Fibroblast of lung (primary cell): ENCODE measurements at regions not wholly inside any gene's neighbourhood (a gene's known extent, or its start where the extent isn't known, plus 50 kb on each side); places are given as distances from the start of the nearest gene placed in this dataset.
A peak's percentile ranks its signal among the peaks of the same experiment; 100 is the strongest.

Experiments
- DNase-seq, 2 donors: peaks; one replicate each; pipeline versions ENCODE4 v3.0.0 to v3.0.0-alpha.2; 2010; ENCODE audit warnings: low read depth in 2 of 2
- H2AFZ ChIP-seq: 2 replicates; pipeline ENCODE4 v1.5.1; 2012; ENCODE audit warnings: low read length, control low read depth, inconsistent platforms
- H3K27ac ChIP-seq: 2 replicates; pipeline ENCODE4 v1.5.1; 2011; ENCODE audit warnings: low read length, control low read depth; ENCODE audit not compliant: insufficient read depth
- H3K27me3 ChIP-seq: 2 replicates; pipeline ENCODE4 v1.5.1; 2011; ENCODE audit warnings: mild to moderate bottlenecking, low read length; ENCODE audit not compliant: control insufficient read depth, insufficient read depth
- H3K36me3 ChIP-seq: 2 replicates; pipeline ENCODE4 v1.5.1; 2011; ENCODE audit warnings: low read length; ENCODE audit not compliant: control insufficient read depth, insufficient read depth
- H3K4me1 ChIP-seq: 2 replicates; pipeline ENCODE4 v1.5.1; 2011; ENCODE audit warnings: low read length; ENCODE audit not compliant: control insufficient read depth, insufficient read depth; ENCODE audit errors: extremely low read depth
- H3K4me2 ChIP-seq: 2 replicates; pipeline ENCODE4 v1.5.1; 2011; ENCODE audit warnings: low read length, control low read depth; ENCODE audit not compliant: insufficient read depth; ENCODE audit errors: extremely low read depth
- H3K4me3 ChIP-seq, 4 experiments: fragments of 200-600 bp in 1 of 4; sonication (generic) in 1 of 4; replicated peaks in 1 of 4; 2 replicates each; pipeline ENCODE4 v1.5.1; 2011 to 2016; ENCODE audit warnings: low read length in 4 of 4, low read depth in 3 of 4, mild to moderate bottlenecking in 3 of 4, control low read depth in 2 of 4, inconsistent platforms in 1 of 4, mixed read lengths in 1 of 4; ENCODE audit not compliant: insufficient read depth in 1 of 4; ENCODE audit errors: control extremely low read depth in 1 of 4
- H3K79me2 ChIP-seq: 2 replicates; pipeline ENCODE4 v1.5.1; 2012; ENCODE audit warnings: mild to moderate bottlenecking, low read length, inconsistent platforms; ENCODE audit not compliant: control insufficient read depth, insufficient read depth
- H3K9ac ChIP-seq: 2 replicates; pipeline ENCODE4 v1.5.1; 2011; ENCODE audit warnings: mild to moderate bottlenecking, low read length, control low read depth; ENCODE audit not compliant: insufficient read depth
- H3K9me3 ChIP-seq: 2 replicates; pipeline ENCODE4 v1.5.1; 2012; ENCODE audit warnings: low read depth, low read length; ENCODE audit not compliant: control insufficient read depth, insufficient read depth
- H4K20me1 ChIP-seq: 2 replicates; pipeline ENCODE4 v1.5.1; 2011; ENCODE audit warnings: low read length; ENCODE audit not compliant: control insufficient read depth, insufficient read depth; ENCODE audit errors: extremely low read depth
- EZH2 ChIP-seq: IDR thresholded peaks from 2 replicates; pipeline ENCODE4 v1.5.1; 2012; ENCODE audit warnings: low read length, control low read depth, mild to moderate bottlenecking; ENCODE audit errors: missing control alignments
- TF ChIP-seq, protein P1 (sequence below), 2 donors: IDR thresholded peaks in 1 of 2; conservative IDR thresholded peaks in 1 of 2; 1 replicate in 1 of 2; 2 replicates in 1 of 2; pipeline ENCODE4 v1.5.1; 2011 to 2012; ENCODE audit warnings: low read length in 2 of 2, control low read depth in 1 of 2, inconsistent platforms in 1 of 2, low read depth in 1 of 2, mild to moderate bottlenecking in 1 of 2

DNA sequence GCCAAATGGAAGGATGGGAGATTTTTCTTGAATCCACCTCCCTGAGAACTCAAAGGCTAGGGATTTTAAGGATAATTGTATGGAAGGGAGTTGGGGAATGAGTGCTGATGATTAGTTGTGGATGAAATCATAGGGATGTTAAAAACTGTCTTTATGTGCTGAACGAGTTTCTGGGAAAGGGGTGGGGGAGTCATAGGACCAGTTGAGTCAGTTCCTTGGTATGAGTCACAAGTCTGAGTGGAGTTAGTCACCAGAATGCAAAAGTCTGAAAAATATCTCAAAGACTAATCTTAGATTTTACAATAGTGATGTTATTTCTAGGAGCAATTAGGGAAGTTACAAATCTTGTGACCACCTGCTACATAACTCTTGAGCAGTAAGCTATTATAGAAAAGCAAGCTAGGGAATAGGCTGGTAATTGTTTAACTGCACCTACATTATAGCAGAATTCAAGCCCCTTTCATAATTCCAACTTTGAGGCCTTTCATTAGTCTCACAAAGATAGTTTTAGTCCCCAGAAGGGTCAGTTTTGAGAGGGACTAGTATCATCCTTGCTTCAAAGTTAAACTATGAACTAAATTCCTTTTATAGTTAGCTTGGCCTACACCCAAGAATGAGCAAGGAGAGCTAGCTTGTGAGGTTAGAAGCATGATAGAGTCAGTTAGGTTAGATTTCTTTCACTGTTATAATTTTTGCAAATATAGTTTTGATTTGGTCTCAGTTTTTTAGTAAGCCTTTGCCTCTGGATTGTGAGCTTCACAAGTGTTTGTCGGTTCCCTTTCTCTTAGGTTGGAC is 668.0 kb downstream of the ETS1 start:
- Histone ChIP-seq H3K4me2 (no peak overlapping the region), H2AFZ (no peak overlapping the region), H4K20me1 (no peaks in the 10 kb centered on the region), H3K27ac (peak overlapping the region; percentile 40), H3K79me2 (no peaks in the 10 kb centered on the region), H3K9ac (no peak overlapping the region), H3K27me3 (no peaks in the 10 kb centered on the region), H3K9me3 (no peaks in the 10 kb centered on the region), H3K4me1 (peaks cover 6% of the 10 kb centered on the region), H3K4me3 (no peak overlapping the region), H3K36me3 (no peaks in the 10 kb centered on the region)
- TF ChIP-seq, protein P1, sequence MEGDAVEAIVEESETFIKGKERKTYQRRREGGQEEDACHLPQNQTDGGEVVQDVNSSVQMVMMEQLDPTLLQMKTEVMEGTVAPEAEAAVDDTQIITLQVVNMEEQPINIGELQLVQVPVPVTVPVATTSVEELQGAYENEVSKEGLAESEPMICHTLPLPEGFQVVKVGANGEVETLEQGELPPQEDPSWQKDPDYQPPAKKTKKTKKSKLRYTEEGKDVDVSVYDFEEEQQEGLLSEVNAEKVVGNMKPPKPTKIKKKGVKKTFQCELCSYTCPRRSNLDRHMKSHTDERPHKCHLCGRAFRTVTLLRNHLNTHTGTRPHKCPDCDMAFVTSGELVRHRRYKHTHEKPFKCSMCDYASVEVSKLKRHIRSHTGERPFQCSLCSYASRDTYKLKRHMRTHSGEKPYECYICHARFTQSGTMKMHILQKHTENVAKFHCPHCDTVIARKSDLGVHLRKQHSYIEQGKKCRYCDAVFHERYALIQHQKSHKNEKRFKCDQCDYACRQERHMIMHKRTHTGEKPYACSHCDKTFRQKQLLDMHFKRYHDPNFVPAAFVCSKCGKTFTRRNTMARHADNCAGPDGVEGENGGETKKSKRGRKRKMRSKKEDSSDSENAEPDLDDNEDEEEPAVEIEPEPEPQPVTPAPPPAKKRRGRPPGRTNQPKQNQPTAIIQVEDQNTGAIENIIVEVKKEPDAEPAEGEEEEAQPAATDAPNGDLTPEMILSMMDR (conservative IDR thresholded peaks at IDR 0.05 in 1 of 2, IDR thresholded peaks at IDR 0.05 in 1 of 2; ENCODE audit: low read depth in 1 of 2, low read length in 2 of 2): no peak
- TF ChIP-seq EZH2: no peak
- DNase-seq: peak; percentile 89 to 95

DNA sequence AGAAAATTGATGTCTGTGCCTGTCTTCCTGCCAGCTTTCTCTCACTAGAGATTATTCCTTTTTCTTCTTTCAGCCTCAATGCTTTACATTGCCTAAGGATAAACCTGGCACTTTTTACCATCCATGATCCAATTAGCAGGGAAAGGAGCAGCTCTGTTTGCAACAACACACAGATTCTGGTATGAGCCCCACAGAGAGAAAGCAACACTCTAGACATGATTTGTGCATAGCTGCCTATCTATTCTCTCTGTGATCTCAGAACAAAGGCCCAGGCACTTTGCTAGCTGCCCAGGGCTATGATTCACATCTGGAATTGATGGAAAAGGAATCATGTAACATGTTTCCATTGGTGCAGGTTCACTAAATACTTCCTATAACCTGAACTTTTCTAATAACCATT is 685.0 kb downstream of the ETS1 start:
- no peak overlapping the region for H2AFZ ChIP-seq
- H3K36me3 ChIP-seq: no peaks in the 10 kb centered on the region
- no peak for DNase-seq
- no peak overlapping the region for H3K9ac ChIP-seq
- H3K4me2 ChIP-seq: no peak overlapping the region
- TF ChIP-seq, protein P1 (conservative IDR thresholded peaks at IDR 0.05 in 1 of 2, IDR thresholded peaks at IDR 0.05 in 1 of 2; ENCODE audit: low read depth in 1 of 2, low read length in 2 of 2): no peak
- no peak for TF ChIP-seq EZH2
- H3K27me3 ChIP-seq: no peaks in the 10 kb centered on the region
- no peak overlapping the region for H3K4me3 ChIP-seq
- H4K20me1 ChIP-seq: no peaks in the 10 kb centered on the region
- H3K4me1 ChIP-seq: no peaks in the 10 kb centered on the region
- no peaks in the 10 kb centered on the region for H3K79me2 ChIP-seq
- no peak overlapping the region for H3K27ac ChIP-seq
- H3K9me3 ChIP-seq: no peaks in the 10 kb centered on the region

DNA sequence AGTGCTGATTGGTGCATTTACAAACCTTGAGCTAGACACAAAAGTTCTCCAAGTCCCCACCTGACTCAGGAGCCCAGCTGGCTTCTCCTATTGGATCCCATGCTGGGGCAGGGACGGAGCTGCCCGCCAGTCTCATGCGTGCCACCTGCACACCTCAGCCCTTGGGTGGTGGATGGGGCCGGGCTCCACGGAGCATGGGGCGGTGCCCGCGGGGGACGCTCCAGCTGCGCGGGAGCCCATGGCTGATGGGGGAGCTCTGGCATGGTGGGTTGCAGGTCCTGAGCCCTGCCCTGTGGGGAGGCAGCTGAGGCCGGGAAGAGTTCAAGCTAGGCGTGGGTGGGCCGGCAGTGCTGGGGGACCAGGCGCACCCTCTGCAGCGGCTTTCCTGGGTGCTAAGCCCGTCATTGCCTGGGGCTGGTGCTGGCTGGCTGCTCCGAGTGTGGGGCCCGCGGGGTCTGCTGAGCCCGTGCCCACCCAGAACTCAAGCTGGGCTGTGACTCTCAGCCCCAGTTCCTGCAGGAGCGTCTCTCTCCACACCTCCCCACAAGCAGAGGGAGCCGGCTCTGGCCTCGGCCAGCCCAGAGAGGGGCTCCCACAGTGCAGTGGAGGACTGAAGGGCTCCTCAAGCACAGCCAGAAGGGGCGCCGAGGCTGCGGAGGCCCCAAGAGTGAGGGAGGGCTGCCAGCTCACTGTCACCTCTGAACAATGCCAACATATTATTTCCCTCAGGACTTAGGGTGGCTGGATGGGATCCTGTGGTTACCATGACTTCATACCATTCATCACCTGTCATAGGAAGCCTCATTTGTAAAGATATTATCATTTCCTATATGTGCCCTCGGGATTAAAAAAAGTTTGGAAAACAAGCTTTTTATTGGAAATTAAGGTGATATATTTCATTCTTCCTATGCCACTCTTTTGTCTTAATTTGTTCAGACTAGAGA is 688.7 kb downstream of the ETS1 start:
- Histone ChIP-seq H2AFZ (no peak overlapping the region), H3K36me3 (no peaks in the 10 kb centered on the region), H3K4me3 (no peak overlapping the region), H3K4me2 (no peak overlapping the region), H3K9ac (no peak overlapping the region), H3K9me3 (no peaks in the 10 kb centered on the region), H3K27ac (no peak overlapping the region), H4K20me1 (no peaks in the 10 kb centered on the region), H3K27me3 (no peaks in the 10 kb centered on the region), H3K4me1 (no peaks in the 10 kb centered on the region), H3K79me2 (no peaks in the 10 kb centered on the region)
- TF ChIP-seq, protein P1 (conservative IDR thresholded peaks at IDR 0.05 in 1 of 2, IDR thresholded peaks at IDR 0.05 in 1 of 2; ENCODE audit: low read depth in 1 of 2, low read length in 2 of 2): no peak
- TF ChIP-seq EZH2: no peak
- no peak for DNase-seq
